ENCODE measurements at regions not wholly inside any gene's neighbourhood (a gene's known extent, or its start where the extent isn't known, plus 50 kb on each side); places are given as distances from the start of the nearest gene placed in this dataset.

DNA sequence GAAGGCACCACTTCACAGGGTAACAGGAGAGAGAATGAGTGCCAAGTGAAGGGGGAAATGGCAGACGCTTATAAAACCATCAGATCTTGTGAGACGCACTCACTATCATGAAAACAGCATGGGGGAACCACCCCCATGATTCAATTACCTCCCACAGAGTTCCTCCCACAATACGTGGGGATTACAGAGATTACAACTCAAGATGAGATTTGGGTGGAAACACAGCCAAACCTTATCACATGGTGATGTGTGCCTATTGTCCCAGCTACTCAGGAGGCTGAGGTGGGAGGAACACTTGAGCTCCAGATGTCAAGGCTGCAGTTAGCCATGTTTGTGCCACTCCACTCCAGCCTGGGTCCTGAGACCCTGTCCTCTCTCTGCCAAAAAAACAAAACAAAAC, 56.0 kb upstream of the DSCAM start:
- Histone ChIP-seq H3K27ac (ENCODE audit: low read depth in 1 of 2, low read length in 2 of 2) (no peak overlapping the region), H3K27me3 (ENCODE audit: control insufficient read depth in 2 of 2, insufficient read depth in 2 of 2, low read length in 2 of 2) (no peaks in the 10 kb centered on the region), H4K20me1 (ENCODE audit: insufficient read depth, low read length) (no peaks in the 10 kb centered on the region), H3K9ac (ENCODE audit: insufficient read depth, low read length, poor library complexity, severe bottlenecking) (no peak overlapping the region), H2AFZ (ENCODE audit: insufficient read depth, low read depth, low read length, poor library complexity, severe bottlenecking) (no peak overlapping the region), H3K9me3 (replicated peaks in 1 of 2; ENCODE audit: control insufficient read depth in 1 of 2, insufficient read depth in 1 of 2, low read length in 2 of 2) (peaks cover 0 to 3% of the 10 kb centered on the region in 2 donors), H3K4me2 (replicated peaks; ENCODE audit: extremely low read depth, low read length, poor library complexity, severe bottlenecking) (no peak overlapping the region), H3K4me3 (replicated peaks in 1 of 3; ENCODE audit: low read depth in 2 of 3, low read length in 3 of 3) (no peak overlapping the region), H3K4me1 (ENCODE audit: control insufficient read depth in 1 of 2, insufficient read depth in 2 of 2, low read length in 2 of 2) (no peaks in the 10 kb centered on the region), H3K79me2 (ENCODE audit: insufficient read depth, low read length) (no peaks in the 10 kb centered on the region), H3K36me3 (replicated peaks in 1 of 2; ENCODE audit: control insufficient read depth in 1 of 2, insufficient read depth in 2 of 2, low read length in 2 of 2) (no peaks in the 10 kb centered on the region)
- Mint-ChIP-seq H3K36me3 (no peaks in the 10 kb centered on the region), H3K4me3 (no peak overlapping the region), H3K9me3 (peaks cover 0 to 9% (median 4%) of the 10 kb centered on the region in 7 donors), H3K27ac (no peak overlapping the region), H3K27me3 (ENCODE audit: low read depth in 3 of 3) (peaks cover 0 to 3% (median 0%) of the 10 kb centered on the region in 3 donors), H3K4me1 (no peaks in the 10 kb centered on the region)
- WGBS (ENCODE audit: insufficient coverage): no CpG with 5 or more reads among the region's 3 CpGs
- DNase-seq: no peak
- TF ChIP-seq, protein P1, sequence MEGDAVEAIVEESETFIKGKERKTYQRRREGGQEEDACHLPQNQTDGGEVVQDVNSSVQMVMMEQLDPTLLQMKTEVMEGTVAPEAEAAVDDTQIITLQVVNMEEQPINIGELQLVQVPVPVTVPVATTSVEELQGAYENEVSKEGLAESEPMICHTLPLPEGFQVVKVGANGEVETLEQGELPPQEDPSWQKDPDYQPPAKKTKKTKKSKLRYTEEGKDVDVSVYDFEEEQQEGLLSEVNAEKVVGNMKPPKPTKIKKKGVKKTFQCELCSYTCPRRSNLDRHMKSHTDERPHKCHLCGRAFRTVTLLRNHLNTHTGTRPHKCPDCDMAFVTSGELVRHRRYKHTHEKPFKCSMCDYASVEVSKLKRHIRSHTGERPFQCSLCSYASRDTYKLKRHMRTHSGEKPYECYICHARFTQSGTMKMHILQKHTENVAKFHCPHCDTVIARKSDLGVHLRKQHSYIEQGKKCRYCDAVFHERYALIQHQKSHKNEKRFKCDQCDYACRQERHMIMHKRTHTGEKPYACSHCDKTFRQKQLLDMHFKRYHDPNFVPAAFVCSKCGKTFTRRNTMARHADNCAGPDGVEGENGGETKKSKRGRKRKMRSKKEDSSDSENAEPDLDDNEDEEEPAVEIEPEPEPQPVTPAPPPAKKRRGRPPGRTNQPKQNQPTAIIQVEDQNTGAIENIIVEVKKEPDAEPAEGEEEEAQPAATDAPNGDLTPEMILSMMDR (IDR thresholded peaks at IDR 0.05): no peak
- intact Hi-C loops (cut with micrococcal nuclease): no loop called here

DNA sequence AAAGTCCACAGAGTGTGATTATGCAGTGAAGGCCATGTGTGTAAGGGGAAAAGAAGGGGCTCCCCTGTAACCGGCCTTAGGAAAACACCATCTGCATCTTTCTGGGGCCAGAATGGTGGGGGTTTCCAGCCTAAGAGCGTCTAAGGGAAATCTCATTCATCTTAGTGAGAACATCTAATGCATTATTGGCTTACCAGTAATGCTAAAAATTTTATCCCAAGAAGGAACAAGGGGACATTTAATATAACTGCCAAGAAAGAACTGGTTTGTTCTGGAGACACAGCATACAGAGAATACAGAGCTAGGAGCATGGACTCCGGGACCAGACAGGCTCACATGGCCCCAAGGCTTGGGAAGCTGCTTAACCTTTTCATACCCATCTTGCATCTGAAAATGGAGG, 58.3 kb upstream of the DSCAM start:
- TF ChIP-seq, protein P1 (IDR thresholded peaks at IDR 0.05): no peak
- no peaks in the 10 kb centered on the region for H4K20me1 ChIP-seq (ENCODE audit: insufficient read depth, low read length)
- Mint-ChIP-seq H3K27me3 (ENCODE audit: low read depth in 3 of 3) (peaks cover 0 to 3% (median 2%) of the 10 kb centered on the region in 3 donors), H3K36me3 (no peaks in the 10 kb centered on the region), H3K27ac (no peak overlapping the region), H3K9me3 (peaks cover 0 to 7% (median 1%) of the 10 kb centered on the region in 7 donors), H3K4me1 (no peaks in the 10 kb centered on the region), H3K4me3 (no peak overlapping the region)
- no peak overlapping the region for H3K4me2 ChIP-seq (replicated peaks; ENCODE audit: extremely low read depth, low read length, poor library complexity, severe bottlenecking)
- peaks cover 0 to 3% of the 10 kb centered on the region in 2 donors for H3K9me3 ChIP-seq (replicated peaks in 1 of 2; ENCODE audit: control insufficient read depth in 1 of 2, insufficient read depth in 1 of 2, low read length in 2 of 2)
- H3K27ac ChIP-seq (ENCODE audit: low read depth in 1 of 2, low read length in 2 of 2): no peak overlapping the region
- no peaks in the 10 kb centered on the region for H3K36me3 ChIP-seq (replicated peaks in 1 of 2; ENCODE audit: control insufficient read depth in 1 of 2, insufficient read depth in 2 of 2, low read length in 2 of 2)
- DNase-seq: no peak
- intact Hi-C loops (cut with micrococcal nuclease): no loop called here
- no peaks in the 10 kb centered on the region for H3K27me3 ChIP-seq (ENCODE audit: control insufficient read depth in 2 of 2, insufficient read depth in 2 of 2, low read length in 2 of 2)
- H3K4me3 ChIP-seq (replicated peaks in 1 of 3; ENCODE audit: low read depth in 2 of 3, low read length in 3 of 3): no peak overlapping the region
- H3K9ac ChIP-seq (ENCODE audit: insufficient read depth, low read length, poor library complexity, severe bottlenecking): no peak overlapping the region
- no peaks in the 10 kb centered on the region for H3K79me2 ChIP-seq (ENCODE audit: insufficient read depth, low read length)
- H2AFZ ChIP-seq (ENCODE audit: insufficient read depth, low read depth, low read length, poor library complexity, severe bottlenecking): no peak overlapping the region
- no peaks in the 10 kb centered on the region for H3K4me1 ChIP-seq (ENCODE audit: control insufficient read depth in 1 of 2, insufficient read depth in 2 of 2, low read length in 2 of 2)
- 80% methylated on average over 1 of the region's 3 CpGs for WGBS (ENCODE audit: insufficient coverage)
